A673 (cell line): ENCODE measurements at regions not wholly inside any gene's neighbourhood (a gene's known extent, or its start where the extent isn't known, plus 50 kb on each side); places are given as distances from the start of the nearest gene placed in this dataset.

Experiments
- EZH2 ChIP-seq: fragments of 200-600 bp; sonication (generic); IDR thresholded peaks from 2 replicates; pipeline ENCODE4 v1.6.1; 2017; ENCODE audit warnings: borderline replicate concordance, low read depth, mild to moderate bottlenecking, mixed read lengths, antibody characterized with exemption, low read length; ENCODE audit not compliant: poor library complexity, severe bottlenecking
- TF ChIP-seq, protein P1 (sequence below): fragments of 300-800, 200-600 bp; sonication (generic); conservative IDR thresholded peaks from 2 replicates; pipeline ENCODE4 v1.5.1; 2017; ENCODE audit warnings: low read depth, mild to moderate bottlenecking, antibody characterized with exemption, low read length, moderate library complexity, mixed read lengths

DNA sequence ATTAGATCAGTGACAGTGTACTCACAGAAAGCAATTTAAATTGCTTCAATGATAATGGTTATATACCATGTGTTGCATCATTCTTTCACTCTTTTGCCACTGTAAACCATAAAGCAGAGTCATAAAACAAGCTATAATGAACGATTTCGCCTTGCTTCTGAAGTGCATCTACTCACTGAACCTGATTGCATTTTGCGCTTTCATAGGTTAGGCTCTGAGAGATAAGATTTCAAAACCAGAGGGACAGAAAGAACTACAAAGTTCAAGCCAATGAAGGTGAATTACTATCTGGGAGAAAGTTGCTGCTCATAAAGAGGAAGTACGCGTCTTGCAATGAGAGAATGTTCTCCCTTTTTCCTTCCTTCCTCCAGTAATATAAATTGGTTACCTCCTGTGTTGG lies 412.7 kb downstream of the CETN3 start:
- TF ChIP-seq, protein P1, sequence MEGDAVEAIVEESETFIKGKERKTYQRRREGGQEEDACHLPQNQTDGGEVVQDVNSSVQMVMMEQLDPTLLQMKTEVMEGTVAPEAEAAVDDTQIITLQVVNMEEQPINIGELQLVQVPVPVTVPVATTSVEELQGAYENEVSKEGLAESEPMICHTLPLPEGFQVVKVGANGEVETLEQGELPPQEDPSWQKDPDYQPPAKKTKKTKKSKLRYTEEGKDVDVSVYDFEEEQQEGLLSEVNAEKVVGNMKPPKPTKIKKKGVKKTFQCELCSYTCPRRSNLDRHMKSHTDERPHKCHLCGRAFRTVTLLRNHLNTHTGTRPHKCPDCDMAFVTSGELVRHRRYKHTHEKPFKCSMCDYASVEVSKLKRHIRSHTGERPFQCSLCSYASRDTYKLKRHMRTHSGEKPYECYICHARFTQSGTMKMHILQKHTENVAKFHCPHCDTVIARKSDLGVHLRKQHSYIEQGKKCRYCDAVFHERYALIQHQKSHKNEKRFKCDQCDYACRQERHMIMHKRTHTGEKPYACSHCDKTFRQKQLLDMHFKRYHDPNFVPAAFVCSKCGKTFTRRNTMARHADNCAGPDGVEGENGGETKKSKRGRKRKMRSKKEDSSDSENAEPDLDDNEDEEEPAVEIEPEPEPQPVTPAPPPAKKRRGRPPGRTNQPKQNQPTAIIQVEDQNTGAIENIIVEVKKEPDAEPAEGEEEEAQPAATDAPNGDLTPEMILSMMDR: no peak
- no peak for TF ChIP-seq EZH2
